SJSA1 (cell line): ENCODE measurements at regions not wholly inside any gene's neighbourhood (a gene's known extent, or its start where the extent isn't known, plus 50 kb on each side); places are given as distances from the start of the nearest gene placed in this dataset.
A peak's percentile ranks its signal among the peaks of the same experiment; 100 is the strongest.

Experiments
- DNase-seq, 2 experiments: peaks; one replicate each; pipeline ENCODE4 v3.0.0-alpha.2; 2015 to 2020; ENCODE audit warnings: low spot score in 2 of 2, low read depth in 1 of 2
- H3K27ac ChIP-seq: fragments of 250-450 bp; sonication (Bioruptor Pico); 2 replicates; pipeline ENCODE4 v1.5.1; 2020; ENCODE audit warnings: mild to moderate bottlenecking, moderate library complexity
- H3K27me3 ChIP-seq: fragments of 250-450 bp; sonication (Bioruptor Pico); replicated peaks from 2 replicates; pipeline ENCODE4 v1.5.1; 2020; ENCODE audit warnings: mild to moderate bottlenecking, moderate library complexity
- H3K36me3 ChIP-seq: fragments of 250-450 bp; sonication (Bioruptor Pico); 2 replicates; pipeline ENCODE4 v1.5.1; 2020; ENCODE audit warnings: mild to moderate bottlenecking
- H3K4me1 ChIP-seq: fragments of 250-450 bp; sonication (Bioruptor Pico); replicated peaks from 2 replicates; pipeline ENCODE4 v1.6.1; 2021; ENCODE audit warnings: mild to moderate bottlenecking
- H3K4me3 ChIP-seq: fragments of 250-450 bp; sonication (Bioruptor Pico); 2 replicates; pipeline ENCODE4 v1.5.1; 2020; ENCODE audit warnings: mild to moderate bottlenecking
- H3K9me3 ChIP-seq: fragments of 250-450 bp; sonication (Bioruptor Pico); replicated peaks from 2 replicates; pipeline ENCODE4 v1.5.1; 2020; ENCODE audit warnings: mild to moderate bottlenecking

GRCh38 chr9:113803811-113804589 is 72.1 kb upstream of the ZNF618 start:
- H3K36me3 ChIP-seq, result no peaks in the 10 kb centered on the region
- no peaks in the 10 kb centered on the region for H3K27me3 ChIP-seq
- no peaks in the 10 kb centered on the region for H3K9me3 ChIP-seq
- no peak for DNase-seq
- no peak overlapping the region for H3K27ac ChIP-seq
- H3K4me1 ChIP-seq, result peaks cover 2% of the 10 kb centered on the region; the same call in 1 of the 2 replicates
- H3K4me3 ChIP-seq, result no peak overlapping the region

DNA sequence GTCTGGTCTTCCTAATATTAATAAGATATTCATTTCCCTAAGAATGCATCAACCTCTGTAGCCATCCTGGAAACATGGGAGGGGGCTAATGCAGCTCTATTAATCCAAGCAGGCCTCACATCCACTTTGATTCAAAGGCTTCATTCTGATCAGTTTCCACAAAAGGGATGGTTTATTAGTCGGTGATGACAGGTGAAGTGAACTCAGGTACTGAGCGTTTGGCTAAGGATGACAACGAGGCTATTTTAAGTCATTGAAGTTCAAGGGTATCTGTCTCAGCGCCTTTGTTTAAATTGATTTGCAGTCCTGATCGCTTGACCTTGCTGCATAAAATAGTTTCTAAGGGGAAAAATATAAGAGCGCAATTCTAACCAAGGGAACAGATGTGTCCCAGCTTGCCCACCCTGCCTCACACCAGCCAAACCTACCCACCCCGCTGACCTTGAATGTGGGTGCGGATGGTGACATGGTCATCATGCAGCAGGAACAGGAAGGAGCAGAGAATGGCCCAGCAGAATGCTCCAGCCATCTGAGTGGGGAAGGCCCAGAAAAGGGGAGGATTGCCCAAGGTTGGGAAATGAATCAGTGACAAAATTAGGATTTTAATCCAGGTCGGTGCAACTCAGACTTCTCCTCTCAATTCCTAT is 70.5 kb upstream of the ZNF618 start:
- H3K27ac ChIP-seq, result no peak overlapping the region
- no peak for DNase-seq
- no peak overlapping the region for H3K4me3 ChIP-seq
- no peaks in the 10 kb centered on the region for H3K9me3 ChIP-seq
- no peaks in the 10 kb centered on the region for H3K27me3 ChIP-seq
- no peaks in the 10 kb centered on the region for H3K36me3 ChIP-seq
- H3K4me1 ChIP-seq, result peaks cover 2% of the 10 kb centered on the region; the same call in 1 of the 2 replicates

DNA sequence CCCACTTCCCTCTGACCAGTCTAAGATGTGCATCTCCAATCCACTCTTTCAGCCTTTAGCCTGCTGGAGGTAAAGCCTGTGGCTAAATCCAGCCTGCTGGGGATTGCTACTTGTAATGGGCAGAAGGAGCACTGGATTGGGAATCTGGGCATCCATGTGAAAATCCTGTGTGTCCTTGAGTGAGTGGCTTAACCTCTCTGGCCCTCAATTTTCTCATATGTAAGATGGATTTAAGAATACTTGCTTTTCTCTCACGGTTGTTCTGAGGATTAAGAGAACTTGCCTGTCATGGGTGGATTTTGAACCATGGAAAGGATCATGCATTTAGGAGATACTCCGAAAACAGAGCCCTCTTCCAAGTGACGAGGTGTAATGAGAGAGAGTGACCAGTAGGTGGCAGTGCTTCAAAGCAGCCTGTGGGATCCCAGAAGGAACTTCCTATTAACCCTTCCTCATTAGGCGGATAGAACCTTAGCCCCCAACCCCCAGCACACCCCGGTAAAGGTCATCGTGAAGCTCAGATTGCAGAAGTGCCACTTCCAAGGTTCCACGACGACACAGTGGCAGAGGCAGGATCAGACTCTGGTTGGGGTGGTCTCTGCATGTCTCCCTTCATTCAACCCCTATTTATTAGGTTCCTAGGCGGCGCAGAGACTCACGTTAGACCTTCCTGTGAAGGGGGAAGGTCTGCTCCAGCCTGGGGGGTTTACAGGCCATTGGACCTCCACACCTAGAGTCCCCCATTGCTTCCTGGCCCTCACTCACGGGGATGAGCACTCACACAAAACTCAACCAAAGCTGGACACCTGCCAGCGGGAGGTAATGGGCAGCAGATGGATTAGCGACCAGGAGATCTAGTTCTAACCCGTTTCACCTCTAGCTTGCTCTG is 68.7 kb upstream of the ZNF618 start:
- Histone ChIP-seq H3K36me3 (no peaks in the 10 kb centered on the region), H3K27ac (no peak overlapping the region), H3K4me3 (no peak overlapping the region), H3K27me3 (no peaks in the 10 kb centered on the region), H3K9me3 (no peaks in the 10 kb centered on the region), H3K4me1 (peaks cover 2% of the 10 kb centered on the region; the same call in 1 of the 2 replicates)
- DNase-seq, result peak in 1 of 2 experiments; percentile 39

DNA sequence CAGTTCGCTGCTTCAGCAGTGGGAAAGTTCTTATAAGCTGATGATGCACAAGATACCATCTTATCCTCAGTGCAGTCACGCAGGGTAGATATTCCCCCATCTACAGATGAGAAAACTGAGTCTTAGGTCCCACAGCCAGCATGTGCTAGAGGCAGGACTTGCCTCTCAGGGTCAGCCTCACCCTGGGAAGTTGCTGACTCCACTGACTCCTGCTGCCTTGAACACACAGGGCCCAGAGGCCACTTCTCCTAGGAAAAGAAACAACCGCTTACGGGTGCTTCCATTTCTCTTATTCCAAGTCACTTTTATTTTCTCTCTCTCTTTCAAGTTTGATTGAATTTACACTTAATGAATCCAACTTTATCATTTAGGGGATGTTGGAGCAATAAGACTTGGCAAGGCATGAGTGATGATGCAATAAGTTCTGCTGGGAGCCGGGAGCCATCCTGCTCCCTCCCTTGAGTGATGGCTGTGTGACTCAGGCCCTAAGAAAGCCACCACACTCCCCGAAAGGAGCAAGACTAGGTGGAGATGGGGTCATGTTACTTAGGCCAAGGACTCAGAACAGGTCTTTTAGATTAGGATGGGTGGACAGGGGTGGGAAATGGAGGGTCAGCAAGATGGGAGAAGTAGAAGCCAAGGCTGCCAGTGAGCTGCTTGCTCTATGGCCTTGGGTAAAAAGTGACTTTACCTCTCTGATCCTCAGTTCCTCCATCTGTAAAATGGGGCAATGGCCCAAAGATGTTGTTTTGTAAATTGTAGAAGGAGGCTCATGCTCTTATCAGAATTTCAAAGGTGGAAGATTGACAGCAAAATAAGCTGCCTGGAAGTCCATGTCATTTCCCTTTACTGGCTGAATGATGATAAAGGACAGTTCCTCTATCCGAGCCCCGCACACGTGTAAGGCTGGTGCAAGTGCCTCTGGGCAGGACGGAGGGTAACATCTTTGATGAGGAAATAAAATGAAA is 67.4 kb upstream of the ZNF618 start:
- H3K36me3 ChIP-seq, result no peaks in the 10 kb centered on the region
- H3K4me3 ChIP-seq, result no peak overlapping the region
- H3K9me3 ChIP-seq, result no peaks in the 10 kb centered on the region
- peaks cover 2% of the 10 kb centered on the region; the same call in 1 of the 2 replicates for H3K4me1 ChIP-seq
- no peak for DNase-seq
- H3K27me3 ChIP-seq, result peaks cover 12% of the 10 kb centered on the region
- no peak overlapping the region for H3K27ac ChIP-seq

- no peaks in the 10 kb centered on the region for H3K9me3 ChIP-seq
- DNase-seq, result no peak
- peaks cover 17% of the 10 kb centered on the region for H3K27me3 ChIP-seq
- no peaks in the 10 kb centered on the region for H3K36me3 ChIP-seq
- no peak overlapping the region for H3K27ac ChIP-seq
- H3K4me1 ChIP-seq, result no peaks in the 10 kb centered on the region
- H3K4me3 ChIP-seq, result no peak overlapping the region
These were observed 58.9 kb upstream of the ZNF618 start for GRCh38 chr9:113817171-113817570.

- Histone ChIP-seq H3K27ac (no peak overlapping the region), H3K36me3 (no peaks in the 10 kb centered on the region), H3K4me3 (no peak overlapping the region), H3K27me3 (peaks cover 8% of the 10 kb centered on the region), H3K9me3 (no peaks in the 10 kb centered on the region), H3K4me1 (no peaks in the 10 kb centered on the region)
- DNase-seq, result no peak
These were observed 57.7 kb upstream of the ZNF618 start for GRCh38 chr9:113818391-113818790.

DNA sequence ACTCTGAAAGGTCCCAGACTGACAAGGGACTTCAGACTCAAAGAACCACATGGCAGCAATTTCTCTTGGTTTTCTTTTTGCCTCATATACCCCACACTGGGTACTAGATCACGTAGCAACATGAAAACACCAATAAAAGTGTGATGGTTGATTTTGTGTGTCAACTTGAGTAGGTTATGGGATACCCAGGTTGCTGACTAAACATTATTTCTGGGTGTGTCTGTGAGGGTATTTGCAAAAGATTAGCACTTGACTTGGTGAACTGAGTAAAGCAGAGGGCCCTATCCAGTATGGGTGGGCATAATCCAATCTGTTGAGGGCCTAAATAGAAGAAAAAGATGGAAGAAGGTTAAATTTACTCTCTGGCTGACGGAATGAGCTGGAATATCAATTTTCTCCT is 53.8 kb upstream of the ZNF618 start:
- DNase-seq, result no peak
- Histone ChIP-seq H3K27me3 (no peaks in the 10 kb centered on the region), H3K4me1 (no peaks in the 10 kb centered on the region), H3K27ac (no peak overlapping the region), H3K36me3 (no peaks in the 10 kb centered on the region), H3K9me3 (no peaks in the 10 kb centered on the region), H3K4me3 (no peak overlapping the region)

- H3K27ac ChIP-seq, result no peak overlapping the region
- H3K9me3 ChIP-seq, result no peaks in the 10 kb centered on the region
- no peak for DNase-seq
- no peaks in the 10 kb centered on the region for H3K36me3 ChIP-seq
- no peaks in the 10 kb centered on the region for H3K27me3 ChIP-seq
- no peaks in the 10 kb centered on the region for H3K4me1 ChIP-seq
- no peak overlapping the region for H3K4me3 ChIP-seq
These were observed 52.7 kb upstream of the ZNF618 start for GRCh38 chr9:113823421-113823820.
